Calu3 (cell line): ENCODE measurements at regions not wholly inside any gene's neighbourhood (a gene's known extent, or its start where the extent isn't known, plus 50 kb on each side); places are given as distances from the start of the nearest gene placed in this dataset.
"Not testable (repeated sequence)": the region's sequence is repeated elsewhere in the genome, so short reads cannot be mapped to it uniquely, and the experiment has no call there.

ENCODE experiments used
- BruUV-seq: library from RNA; stranded (reverse); fragments of 400-500 nt; replicated peaks from 2 replicates; lab custom pipeline; 2021; lab: Mats Ljungman, UMichigan
- CTCF ChIA-PET: fragments of 300-600 bp; sonication (Branson Sonifier 250); formaldehyde crosslinking; loops from one replicate; lab custom pipeline; 2022; ENCODE audit warnings: antibody characterized with exemption; lab: Charles Lee
- DNase-seq: peaks from one replicate; pipeline ENCODE4 v3.0.0; 2022
- H3K27ac Mint-ChIP-seq: one replicate; pipeline ENCODE4 v1.8.0; 2022; ENCODE audit warnings: mixed read lengths; ENCODE audit not compliant: unreplicated experiment
- H3K27me3 Mint-ChIP-seq: one replicate; pipeline ENCODE4 v1.8.0; 2022; ENCODE audit warnings: mixed read lengths; ENCODE audit not compliant: unreplicated experiment
- H3K36me3 Mint-ChIP-seq: one replicate; pipeline ENCODE4 v1.8.0; 2022; ENCODE audit warnings: mild to moderate bottlenecking, moderate library complexity, mixed read lengths; ENCODE audit not compliant: insufficient read depth, unreplicated experiment
- H3K4me1 Mint-ChIP-seq: one replicate; pipeline ENCODE4 v1.8.0; 2022; ENCODE audit warnings: mild to moderate bottlenecking, low read depth, mixed read lengths; ENCODE audit not compliant: unreplicated experiment
- H3K4me3 Mint-ChIP-seq: one replicate; pipeline ENCODE4 v1.8.0; 2022; ENCODE audit warnings: mild to moderate bottlenecking, low read depth, moderate library complexity, mixed read lengths; ENCODE audit not compliant: unreplicated experiment
- H3K9me3 Mint-ChIP-seq: one replicate; pipeline ENCODE4 v1.8.0; 2022; ENCODE audit warnings: low read depth, mixed read lengths; ENCODE audit not compliant: unreplicated experiment
- intact Hi-C: fragments of 100-400 bp; cut with micrococcal nuclease; formaldehyde crosslinking; loops from one replicate; pipeline ENCODE4 v1.10.0; 2022; ENCODE audit not compliant: unreplicated experiment
- TF ChIP-seq, protein P1 (sequence below): fragments of 200-600 bp; IDR thresholded peaks from one replicate; pipeline ENCODE4 v1.8.0; 2022; ENCODE audit warnings: antibody characterized with exemption; ENCODE audit not compliant: unreplicated experiment

DNA sequence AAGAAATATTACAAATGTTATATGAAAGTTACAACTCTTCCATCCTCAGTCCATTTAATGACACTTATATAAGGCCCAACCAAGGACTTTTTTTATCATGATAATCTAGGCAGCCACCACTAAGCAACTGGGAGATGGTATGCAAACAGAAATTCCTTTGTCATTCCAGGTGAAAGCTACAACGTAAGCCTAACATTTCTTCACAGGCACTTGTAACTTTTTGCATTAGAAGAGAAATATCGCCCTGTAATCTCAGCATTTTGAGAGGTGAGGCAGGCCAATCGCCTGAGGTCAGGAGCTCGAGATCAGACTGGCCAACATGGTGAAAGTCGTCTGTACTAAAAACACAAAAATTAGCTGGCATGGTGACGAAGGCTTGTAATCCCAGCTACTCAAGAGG is 581.2 kb upstream of the SLC8A1 start:
- Mint-ChIP-seq H3K36me3 (no peaks in the 10 kb centered on the region), H3K9me3 (peaks cover 5% of the 10 kb centered on the region), H3K4me1 (peaks cover 12% of the 10 kb centered on the region), H3K27me3 (no peaks in the 10 kb centered on the region), H3K27ac (no peak overlapping the region), H3K4me3 (no peak overlapping the region)
- TF ChIP-seq, protein P1, sequence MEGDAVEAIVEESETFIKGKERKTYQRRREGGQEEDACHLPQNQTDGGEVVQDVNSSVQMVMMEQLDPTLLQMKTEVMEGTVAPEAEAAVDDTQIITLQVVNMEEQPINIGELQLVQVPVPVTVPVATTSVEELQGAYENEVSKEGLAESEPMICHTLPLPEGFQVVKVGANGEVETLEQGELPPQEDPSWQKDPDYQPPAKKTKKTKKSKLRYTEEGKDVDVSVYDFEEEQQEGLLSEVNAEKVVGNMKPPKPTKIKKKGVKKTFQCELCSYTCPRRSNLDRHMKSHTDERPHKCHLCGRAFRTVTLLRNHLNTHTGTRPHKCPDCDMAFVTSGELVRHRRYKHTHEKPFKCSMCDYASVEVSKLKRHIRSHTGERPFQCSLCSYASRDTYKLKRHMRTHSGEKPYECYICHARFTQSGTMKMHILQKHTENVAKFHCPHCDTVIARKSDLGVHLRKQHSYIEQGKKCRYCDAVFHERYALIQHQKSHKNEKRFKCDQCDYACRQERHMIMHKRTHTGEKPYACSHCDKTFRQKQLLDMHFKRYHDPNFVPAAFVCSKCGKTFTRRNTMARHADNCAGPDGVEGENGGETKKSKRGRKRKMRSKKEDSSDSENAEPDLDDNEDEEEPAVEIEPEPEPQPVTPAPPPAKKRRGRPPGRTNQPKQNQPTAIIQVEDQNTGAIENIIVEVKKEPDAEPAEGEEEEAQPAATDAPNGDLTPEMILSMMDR = no peak
- CTCF ChIA-PET = interaction anchor here (1.7 kb wide), 1 partner anchor 367 kb away, joined by 4 read pairs; no protein-coding TSS in a partner anchor
- BruUV-seq = no TSS peak
- no peak for DNase-seq
- intact Hi-C loops = no loop called here

DNA sequence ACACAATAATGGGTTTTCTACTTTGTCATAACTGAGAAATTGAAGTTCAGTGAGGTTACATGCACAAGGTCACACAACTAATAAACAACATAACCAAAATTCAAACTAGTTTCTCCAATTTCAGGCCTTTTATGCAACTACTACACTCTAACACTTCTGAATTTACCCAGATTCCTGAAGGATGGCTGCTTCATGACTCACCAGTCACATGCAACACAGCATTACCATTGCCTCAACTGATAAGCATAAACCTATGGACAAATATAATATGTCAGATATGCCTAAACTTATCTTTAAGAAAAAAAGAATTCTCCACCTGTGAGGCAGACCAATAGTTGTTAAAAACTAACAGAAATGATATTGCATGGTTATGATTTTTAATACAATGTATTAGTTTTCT is 586.5 kb upstream of the SLC8A1 start:
- intact Hi-C loops = no loop called here
- CTCF ChIA-PET = no interaction called here
- H3K27me3 Mint-ChIP-seq = no peaks in the 10 kb centered on the region
- H3K4me1 Mint-ChIP-seq = peaks cover 52% of the 10 kb centered on the region
- TF ChIP-seq, protein P1 = no peak
- peak overlapping the region; percentile 37 for H3K27ac Mint-ChIP-seq
- BruUV-seq = no TSS peak
- peak; percentile 21 for DNase-seq
- H3K4me3 Mint-ChIP-seq = peak overlapping the region; percentile 21
- peaks cover 2% of the 10 kb centered on the region for H3K9me3 Mint-ChIP-seq
- no peaks in the 10 kb centered on the region for H3K36me3 Mint-ChIP-seq

DNA sequence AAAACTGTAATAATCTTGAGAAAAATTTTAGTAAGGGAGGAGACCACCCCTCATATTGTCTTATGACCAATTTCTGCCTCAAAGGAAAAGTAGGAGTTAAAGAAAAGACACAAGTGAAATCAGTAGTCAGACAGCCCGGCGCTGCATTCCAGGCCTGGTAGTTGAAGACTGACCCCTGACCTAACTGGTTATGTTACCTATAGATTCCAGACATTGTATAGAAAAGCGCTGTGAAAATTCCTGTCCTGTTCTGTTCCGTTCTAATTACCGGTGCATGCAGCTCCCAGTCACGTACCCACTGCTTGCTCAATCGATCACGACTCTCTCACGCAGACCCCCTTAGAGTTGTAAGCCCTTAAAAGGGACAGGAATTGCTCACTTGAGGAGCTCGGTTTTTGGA is 587.9 kb upstream of the SLC8A1 start:
- H3K9me3 Mint-ChIP-seq, H3K27me3 Mint-ChIP-seq, intact Hi-C loops, H3K27ac Mint-ChIP-seq, BruUV-seq, H3K36me3 Mint-ChIP-seq, DNase-seq: not testable (repeated sequence)
- CTCF ChIA-PET = interaction anchor here (0.6 to 0.9 kb wide), 3 partner anchors 33 to 68 kb away, joined by 3 to 6 read pairs (median 3); no protein-coding TSS in a partner anchor
- Mint-ChIP-seq H3K4me1 (peaks cover 52% of the 10 kb centered on the region), H3K4me3 (peak overlapping the region; percentile 17)

DNA sequence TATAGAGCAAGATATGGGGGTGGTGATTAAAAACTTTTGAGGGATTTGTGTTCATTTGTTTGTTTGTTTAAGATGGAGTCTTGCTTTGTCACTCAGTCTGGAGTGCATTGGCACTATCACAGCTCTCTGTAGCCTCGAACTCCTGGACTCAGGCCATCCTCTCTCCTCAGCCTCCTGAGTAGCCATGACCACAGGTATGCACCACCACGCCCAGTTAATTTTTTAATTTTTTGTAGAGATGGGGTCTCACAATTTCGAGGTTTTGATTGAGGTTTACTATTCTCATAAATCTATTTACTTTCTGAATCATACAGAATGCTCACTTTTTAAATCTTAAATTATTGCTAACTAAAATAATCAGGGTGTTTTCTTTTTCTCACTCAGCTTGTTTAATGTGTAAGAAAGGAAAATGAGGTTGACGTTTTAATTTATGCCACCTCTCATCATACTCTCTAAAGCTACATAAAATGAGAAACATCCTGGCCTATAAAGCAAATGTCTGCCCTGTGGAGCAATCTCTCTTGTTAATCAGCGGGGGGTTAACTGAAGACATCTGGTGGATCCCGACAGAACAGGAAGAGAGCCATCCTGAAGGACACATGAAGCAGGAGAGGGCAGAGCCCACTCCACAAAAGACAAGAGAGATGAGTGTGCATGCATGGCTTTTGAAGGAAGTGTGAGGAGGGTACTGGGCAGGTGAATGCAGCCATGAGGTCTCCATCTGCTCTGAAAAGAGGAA is 589.1 kb upstream of the SLC8A1 start:
- Mint-ChIP-seq H3K4me3 (no peak overlapping the region), H3K9me3 (peaks cover 2% of the 10 kb centered on the region), H3K27ac (no peak overlapping the region), H3K4me1 (peaks cover 52% of the 10 kb centered on the region), H3K36me3 (no peaks in the 10 kb centered on the region), H3K27me3 (no peaks in the 10 kb centered on the region)
- TF ChIP-seq, protein P1 = no peak
- intact Hi-C loops = no loop called here
- no peak for DNase-seq
- BruUV-seq = no TSS peak
- CTCF ChIA-PET = no interaction called here

DNA sequence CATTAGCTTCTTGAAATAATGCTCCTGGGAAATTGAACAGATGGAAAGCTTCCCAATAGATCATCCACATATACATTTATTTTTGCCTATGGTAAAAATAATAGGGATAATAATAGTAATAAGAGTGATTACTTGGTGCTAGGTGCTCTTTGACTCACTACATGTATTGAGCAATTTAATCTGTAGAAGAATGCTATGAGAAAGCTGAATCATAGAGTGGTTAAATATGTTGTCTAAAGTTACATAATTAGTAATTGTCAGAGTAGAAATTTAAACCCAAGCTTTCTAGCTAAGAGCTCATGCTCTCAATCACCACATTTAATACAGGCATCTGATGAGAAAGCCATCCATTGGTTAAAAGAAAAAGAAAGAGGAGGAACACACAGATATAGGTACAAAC is 590.5 kb upstream of the SLC8A1 start:
- Mint-ChIP-seq H3K27me3 (no peaks in the 10 kb centered on the region), H3K27ac (no peak overlapping the region), H3K4me1 (peaks cover 48% of the 10 kb centered on the region), H3K4me3 (no peak overlapping the region), H3K36me3 (no peaks in the 10 kb centered on the region), H3K9me3 (peaks cover 1% of the 10 kb centered on the region)
- BruUV-seq = no TSS peak
- CTCF ChIA-PET = no interaction called here
- intact Hi-C loops = no loop called here
- TF ChIP-seq, protein P1 = no peak
- no peak for DNase-seq
